ENCODE measurements at regions not wholly inside any gene's neighbourhood (a gene's known extent, or its start where the extent isn't known, plus 50 kb on each side); places are given as distances from the start of the nearest gene placed in this dataset.
"Not testable (repeated sequence)": the region's sequence is repeated elsewhere in the genome, so short reads cannot be mapped to it uniquely, and the experiment has no call there.

GRCh38 chr3:63126530-63126929, 151.6 kb upstream of the SYNPR start:
- no peak for DNase-seq

- DNase-seq, result no peak
These were observed 149.7 kb upstream of the SYNPR start for GRCh38 chr3:63128380-63128779.

- no peak for DNase-seq
These were observed 147.5 kb upstream of the SYNPR start for GRCh38 chr3:63130625-63131024.

- no peak for DNase-seq
These were observed 145.5 kb upstream of the SYNPR start for GRCh38 chr3:63132461-63133250.

GRCh38 chr3:63135367-63135766, 142.7 kb upstream of the SYNPR start:
- no peak for DNase-seq

GRCh38 chr3:63136249-63136648, 141.9 kb upstream of the SYNPR start:
- DNase-seq, result not testable (repeated sequence)

GRCh38 chr3:63142681-63143080, 135.4 kb upstream of the SYNPR start:
- DNase-seq, result no peak

GRCh38 chr3:63146154-63146553, 132.0 kb upstream of the SYNPR start:
- no peak for DNase-seq

GRCh38 chr3:63150880-63151279, 127.2 kb upstream of the SYNPR start:
- DNase-seq, result no peak

GRCh38 chr3:63151897-63152296, 126.2 kb upstream of the SYNPR start:
- DNase-seq, result no peak

GRCh38 chr3:63159764-63160163, 118.3 kb upstream of the SYNPR start:
- no peak for DNase-seq

GRCh38 chr3:63167113-63167512, 111.0 kb upstream of the SYNPR start:
- no peak for DNase-seq

GRCh38 chr3:63168179-63168578, 109.9 kb upstream of the SYNPR start:
- DNase-seq, result no peak

- no peak for DNase-seq
These were observed 98.1 kb upstream of the SYNPR start for GRCh38 chr3:63179862-63180522.

GRCh38 chr3:63192248-63192647, 85.9 kb upstream of the SYNPR start:
- no peak for DNase-seq

GRCh38 chr3:63193647-63194046, 84.5 kb upstream of the SYNPR start:
- DNase-seq, result no peak

GRCh38 chr3:63199606-63200005, 78.5 kb upstream of the SYNPR start:
- no peak for DNase-seq

GRCh38 chr3:63202529-63202928, 75.6 kb upstream of the SYNPR start:
- no peak for DNase-seq

- no peak for DNase-seq
These were observed 71.0 kb upstream of the SYNPR start for GRCh38 chr3:63207066-63207590.

- no peak for DNase-seq
These were observed 50.0 kb upstream of the SYNPR start for GRCh38 chr3:63228087-63228486.
